ENCODE measurements at regions not wholly inside any gene's neighbourhood (a gene's known extent, or its start where the extent isn't known, plus 50 kb on each side); places are given as distances from the start of the nearest gene placed in this dataset.

- TF ChIP-seq CTCF (IDR thresholded peaks at IDR 0.05) (no peak), EZH2 (IDR thresholded peaks at IDR 0.05; ENCODE audit: borderline replicate concordance, insufficient read depth, low read depth, low read length, poor library complexity, severe bottlenecking) (no peak)
- Histone ChIP-seq H3K9ac (ENCODE audit: low read length) (no peak overlapping the region), H3K9me3 (ENCODE audit: control extremely low read depth in 1 of 3, control insufficient read depth in 2 of 3, insufficient read depth in 1 of 3, low read length in 2 of 3) (no peaks in the 10 kb centered on the region), H3K4me3 (ENCODE audit: control extremely low read depth in 1 of 5, extremely low read depth in 1 of 5, insufficient read depth in 1 of 5, low read depth in 2 of 5, low read length in 4 of 5) (no peak overlapping the region), H3K4me1 (ENCODE audit: control insufficient read depth in 2 of 2, insufficient read depth in 2 of 2, low read length in 2 of 2) (no peaks in the 10 kb centered on the region), H3K36me3 (replicated peaks in 1 of 2; ENCODE audit: control extremely low read depth in 1 of 2, control insufficient read depth in 1 of 2, extremely low read depth in 1 of 2, insufficient read depth in 2 of 2, low read length in 1 of 2) (no peaks in the 10 kb centered on the region), H3K4me2 (replicated peaks; ENCODE audit: low read depth, low read length, poor library complexity, severe bottlenecking) (no peak overlapping the region), H4K20me1 (ENCODE audit: control insufficient read depth, insufficient read depth, low read length, poor library complexity, severe bottlenecking) (no peaks in the 10 kb centered on the region), H3K27me3 (replicated peaks in 1 of 4; ENCODE audit: control extremely low read depth in 1 of 4, control insufficient read depth in 3 of 4, insufficient read depth in 4 of 4, low read length in 3 of 4) (no peaks in the 10 kb centered on the region), H3K27ac (ENCODE audit: low read length in 2 of 2) (no peak overlapping the region), H2AFZ (ENCODE audit: insufficient read depth, low read depth, low read length, poor library complexity, severe bottlenecking) (no peak overlapping the region), H3K79me2 (ENCODE audit: control insufficient read depth, insufficient read depth, low read length) (no peaks in the 10 kb centered on the region)
- no peak for DNase-seq
- ATAC-seq (ENCODE audit: low read depth): no peak
- CTCF ChIA-PET: no interaction called here
- Mint-ChIP-seq H3K27ac (no peak overlapping the region), H3K4me1 (no peaks in the 10 kb centered on the region), H3K9me3 (ENCODE audit: insufficient read depth) (no peaks in the 10 kb centered on the region), H3K27me3 (no peaks in the 10 kb centered on the region), H3K4me3 (no peak overlapping the region)
- WGBS (ENCODE audit: insufficient coverage): 57% methylated on average over 3 of the region's 4 CpGs
- intact Hi-C loops (cut with micrococcal nuclease): no loop called here
- POLR2A ChIA-PET: no interaction called here
These were observed 477.6 kb downstream of the NTRK2 start for GRCh38 chr9:85147046-85147640.

GRCh38 chr9:85142968-85143367 lies 473.4 kb downstream of the NTRK2 start:
- Histone ChIP-seq H3K36me3 (replicated peaks in 1 of 2; ENCODE audit: control extremely low read depth in 1 of 2, control insufficient read depth in 1 of 2, extremely low read depth in 1 of 2, insufficient read depth in 2 of 2, low read length in 1 of 2) (no peaks in the 10 kb centered on the region), H3K27me3 (replicated peaks in 1 of 4; ENCODE audit: control extremely low read depth in 1 of 4, control insufficient read depth in 3 of 4, insufficient read depth in 4 of 4, low read length in 3 of 4) (no peaks in the 10 kb centered on the region), H3K27ac (ENCODE audit: low read length in 2 of 2) (no peak overlapping the region), H3K4me3 (ENCODE audit: control extremely low read depth in 1 of 5, extremely low read depth in 1 of 5, insufficient read depth in 1 of 5, low read depth in 2 of 5, low read length in 4 of 5) (no peak overlapping the region), H2AFZ (ENCODE audit: insufficient read depth, low read depth, low read length, poor library complexity, severe bottlenecking) (no peak overlapping the region), H3K4me2 (replicated peaks; ENCODE audit: low read depth, low read length, poor library complexity, severe bottlenecking) (no peak overlapping the region), H3K9ac (ENCODE audit: low read length) (no peak overlapping the region), H4K20me1 (ENCODE audit: control insufficient read depth, insufficient read depth, low read length, poor library complexity, severe bottlenecking) (no peaks in the 10 kb centered on the region), H3K9me3 (ENCODE audit: control extremely low read depth in 1 of 3, control insufficient read depth in 2 of 3, insufficient read depth in 1 of 3, low read length in 2 of 3) (no peaks in the 10 kb centered on the region), H3K4me1 (ENCODE audit: control insufficient read depth in 2 of 2, insufficient read depth in 2 of 2, low read length in 2 of 2) (no peaks in the 10 kb centered on the region), H3K79me2 (ENCODE audit: control insufficient read depth, insufficient read depth, low read length) (no peaks in the 10 kb centered on the region)
- no peak for DNase-seq
- intact Hi-C loops (cut with micrococcal nuclease): no loop called here
- Mint-ChIP-seq H3K27me3 (no peaks in the 10 kb centered on the region), H3K4me3 (no peak overlapping the region), H3K9me3 (ENCODE audit: insufficient read depth) (no peaks in the 10 kb centered on the region), H3K27ac (no peak overlapping the region), H3K4me1 (no peaks in the 10 kb centered on the region)
- ATAC-seq (ENCODE audit: low read depth): no peak
- ChIA-PET POLR2A (no interaction called here), CTCF (no interaction called here)
- TF ChIP-seq EZH2 (IDR thresholded peaks at IDR 0.05; ENCODE audit: borderline replicate concordance, insufficient read depth, low read depth, low read length, poor library complexity, severe bottlenecking): no peak
- TF ChIP-seq CTCF (IDR thresholded peaks at IDR 0.05): peak; percentile 18
- no CpG with 5 or more reads among the region's 1 CpG for WGBS (ENCODE audit: insufficient coverage)

Data from B cell (primary cell).